ACHN (cell line): ENCODE measurements at regions not wholly inside any gene's neighbourhood (a gene's known extent, or its start where the extent isn't known, plus 50 kb on each side); places are given as distances from the start of the nearest gene placed in this dataset.
A peak's percentile ranks its signal among the peaks of the same experiment; 100 is the strongest.
"Not testable (repeated sequence)": the region's sequence is repeated elsewhere in the genome, so short reads cannot be mapped to it uniquely, and the experiment has no call there.

ENCODE experiments used
- DNase-seq: peaks from one replicate; pipeline ENCODE4 v3.0.0-alpha.2; 2015
- in situ Hi-C: cut with HindIII; loops from 2 replicates; pipeline ENCODE4 v1.10.0; 2017; ENCODE audit warnings: low sequenced_read_pairs, low pct_ligation_motif_present, low pct_unique_long_range_greater_than_20kb

- DNase-seq, result peak; percentile 57
- in situ Hi-C loops, result no loop called here
Measured at GRCh38 chr18:57959278-57959677, 84.7 kb upstream of the NEDD4L start.

GRCh38 chr18:57957210-57957609 is 86.8 kb upstream of the NEDD4L start:
- in situ Hi-C loops, result no loop called here
- no peak for DNase-seq

GRCh38 chr18:57956491-57956890 is 87.5 kb upstream of the NEDD4L start:
- no peak for DNase-seq
- in situ Hi-C loops, result no loop called here

- in situ Hi-C loops, result no loop called here
- DNase-seq, result no peak
Measured at GRCh38 chr18:57954935-57955334, 89.1 kb upstream of the NEDD4L start.

GRCh38 chr18:57953883-57954282 is 90.1 kb upstream of the NEDD4L start:
- no peak for DNase-seq
- in situ Hi-C loops, result no loop called here

DNA sequence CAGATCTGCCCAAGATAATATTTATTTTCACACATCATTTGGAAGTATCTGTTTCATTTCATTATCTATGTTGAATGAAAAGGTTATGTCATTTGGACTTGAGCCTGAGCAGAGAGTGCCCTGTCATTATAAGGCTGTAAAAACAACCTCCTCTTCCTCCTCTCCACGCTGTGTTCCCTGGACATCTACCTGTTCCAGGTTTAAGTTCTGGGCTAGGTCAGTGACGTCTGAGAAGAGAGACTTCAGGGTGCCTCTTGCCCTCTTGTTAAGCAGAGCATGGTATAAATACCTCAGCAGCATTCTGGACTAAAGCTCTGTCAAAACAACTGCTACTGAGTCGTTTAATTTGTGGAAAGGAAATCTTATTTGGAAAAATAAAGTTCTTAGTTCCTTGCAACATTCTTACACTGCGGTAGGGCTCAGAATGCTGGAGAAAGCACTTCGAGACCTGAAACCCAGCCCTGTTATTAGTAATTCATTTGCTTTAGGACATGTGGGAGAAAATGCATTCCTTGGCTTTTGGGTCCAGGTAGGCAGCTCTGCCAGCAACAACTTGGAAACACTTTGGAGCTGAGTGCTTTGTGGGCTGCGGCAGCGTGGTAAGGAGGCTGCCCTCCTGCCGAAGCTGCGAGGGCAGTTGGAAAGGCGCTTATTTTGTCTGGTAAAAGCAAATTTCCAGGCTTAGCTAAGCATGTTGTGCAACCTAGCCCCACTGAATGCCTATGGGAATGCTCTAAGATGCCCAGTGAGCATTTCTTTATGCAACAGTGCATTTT is 91.8 kb upstream of the NEDD4L start:
- no peak for DNase-seq
- in situ Hi-C loops, result no loop called here

GRCh38 chr18:57951117-57951796 is 92.8 kb upstream of the NEDD4L start:
- no peak for DNase-seq
- in situ Hi-C loops, result no loop called here

- in situ Hi-C loops, result no loop called here
- DNase-seq, result no peak
Measured at GRCh38 chr18:57950542-57950941, 93.5 kb upstream of the NEDD4L start.

- in situ Hi-C loops, DNase-seq: not testable (repeated sequence)
Measured at GRCh38 chr18:57949335-57949734, 94.7 kb upstream of the NEDD4L start.

DNA sequence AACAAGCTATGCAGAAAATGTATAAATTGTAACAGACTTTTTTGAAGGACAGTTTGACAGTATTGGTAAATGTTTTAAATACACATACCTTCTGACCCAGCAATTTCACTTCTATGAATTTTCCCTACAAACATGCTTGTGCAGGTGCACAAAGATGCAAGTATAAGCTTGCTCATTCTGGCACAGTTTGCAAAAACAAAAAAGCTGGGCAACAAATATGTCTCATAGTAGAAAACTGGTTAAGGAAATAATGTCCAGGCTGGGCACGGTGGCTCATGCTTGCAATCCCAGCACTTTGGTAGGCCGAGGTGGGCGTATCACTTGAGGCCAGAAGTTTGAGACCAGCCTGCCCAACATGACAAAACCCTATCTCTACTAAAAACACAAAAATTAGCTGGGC is 96.9 kb upstream of the NEDD4L start:
- in situ Hi-C loops, result no loop called here

GRCh38 chr18:57943723-57944122 is 100.3 kb upstream of the NEDD4L start:
- in situ Hi-C loops, result no loop called here
- no peak for DNase-seq

More for the DNA sequence above, 96.9 kb upstream of the NEDD4L start:
- DNase-seq, result no peak

- in situ Hi-C loops, result no loop called here
Measured at GRCh38 chr18:57942493-57942892, 101.5 kb upstream of the NEDD4L start.

GRCh38 chr18:57941841-57942489 is 102.1 kb upstream of the NEDD4L start:
- no peak for DNase-seq
- in situ Hi-C loops, result no loop called here

More at GRCh38 chr18:57942493-57942892, 101.5 kb upstream of the NEDD4L start:
- DNase-seq, result no peak

- no peak for DNase-seq
- in situ Hi-C loops, result no loop called here
Measured at GRCh38 chr18:57940166-57940660, 103.8 kb upstream of the NEDD4L start.

GRCh38 chr18:57934375-57934774 is 109.7 kb upstream of the NEDD4L start:
- DNase-seq, in situ Hi-C loops: not testable (repeated sequence)

DNA sequence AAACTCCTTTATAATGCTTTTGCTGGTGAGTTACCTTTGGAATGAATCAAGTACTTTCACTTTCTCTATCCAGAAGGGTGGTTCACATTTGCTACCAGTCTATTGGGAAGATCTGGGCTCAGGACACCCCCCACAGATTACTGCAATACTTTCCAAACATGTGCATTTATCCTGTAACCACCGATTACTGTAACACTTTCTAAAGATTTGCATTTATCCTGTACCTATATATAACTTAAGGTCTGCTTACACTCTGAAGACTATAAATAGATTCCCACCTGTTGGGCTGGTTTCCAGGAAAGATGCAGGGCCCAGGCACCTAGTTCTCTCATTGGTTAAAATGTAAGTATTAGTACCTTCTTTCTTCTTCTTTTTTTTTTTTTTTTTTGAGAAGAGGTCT is 113.0 kb upstream of the NEDD4L start:
- DNase-seq, result no peak
- in situ Hi-C loops, result no loop called here

- in situ Hi-C loops, result no loop called here
Measured at GRCh38 chr18:57930476-57930875, 113.5 kb upstream of the NEDD4L start.

DNA sequence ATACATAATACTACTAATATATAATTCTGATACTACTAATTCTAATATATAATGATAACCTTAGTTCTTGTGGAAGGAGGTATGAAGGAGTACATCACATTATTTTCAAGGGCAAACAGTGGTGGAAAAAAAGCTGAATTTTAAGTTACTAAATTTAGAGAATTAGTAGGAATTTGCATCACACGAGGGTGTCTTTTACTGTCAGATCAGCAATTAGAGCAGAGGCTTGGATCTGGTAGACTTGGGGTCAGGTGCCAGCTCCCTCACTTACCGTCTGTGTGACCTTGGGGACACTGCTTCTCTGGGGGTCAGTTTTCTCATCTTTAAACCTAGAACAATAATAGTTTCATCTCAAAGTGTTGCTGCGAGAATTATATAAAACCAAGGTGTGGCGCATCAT is 114.1 kb upstream of the NEDD4L start:
- DNase-seq, result no peak
- in situ Hi-C loops, result no loop called here

More at GRCh38 chr18:57930476-57930875, 113.5 kb upstream of the NEDD4L start:
- DNase-seq, result no peak

DNA sequence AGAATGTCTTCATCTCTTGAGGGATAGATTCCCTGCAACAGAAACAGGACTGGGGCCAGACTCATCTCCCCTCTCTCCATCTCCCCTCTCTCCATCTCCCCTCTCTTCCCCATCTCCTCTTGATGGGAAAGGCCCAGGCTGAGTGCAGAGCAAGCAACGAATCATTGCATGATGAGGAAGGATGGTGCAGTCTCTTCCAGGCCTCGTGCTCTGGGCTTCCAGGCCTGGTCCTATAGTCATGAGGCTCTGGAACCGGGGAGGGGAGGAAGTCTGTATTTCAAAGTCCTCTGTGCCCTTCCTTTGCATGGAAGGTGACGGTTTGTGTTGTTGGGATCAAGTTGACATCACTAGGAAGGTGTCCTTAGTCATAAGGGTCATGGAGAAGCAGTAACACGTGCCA is 115.6 kb upstream of the NEDD4L start:
- DNase-seq, result no peak
- in situ Hi-C loops, result no loop called here
